CD4-positive, alpha-beta T cell (primary cell): ENCODE measurements at regions not wholly inside any gene's neighbourhood (a gene's known extent, or its start where the extent isn't known, plus 50 kb on each side); places are given as distances from the start of the nearest gene placed in this dataset.

ENCODE experiments used
- ATAC-seq: fragments of 200-7000 bp; cut with Tn5 transposase; one replicate; pipeline ENCODE4 v1.10.0; 2022; ENCODE audit warnings: mild to moderate bottlenecking; ENCODE audit not compliant: poor library complexity
- CTCF ChIA-PET: fragments of 350-600 bp; sonication (Branson Sonifier 250); formaldehyde crosslinking; loops from one replicate; lab custom pipeline; 2021; ENCODE audit warnings: antibody characterized with exemption, inconsistent platforms; lab: Charles Lee
- POLR2A ChIA-PET: fragments of 350-600 bp; sonication (Branson Sonifier 250); formaldehyde crosslinking; loops from one replicate; lab custom pipeline; 2021; ENCODE audit warnings: antibody characterized with exemption, inconsistent platforms; lab: Charles Lee
- DNase-seq, 14 experiments: peaks; one replicate each; pipeline ENCODE4 v3.0.0-alpha.2; 2013 to 2020; ENCODE audit warnings: mixed read lengths in 2 of 14
- H3K27ac ChIP-seq, 2 donors: one replicate each; pipeline versions ENCODE4 v1.5.1 to v1.7.0; 2013; ENCODE audit warnings: low read length in 2 of 2, low read depth in 1 of 2, mild to moderate bottlenecking in 1 of 2
- H3K27me3 ChIP-seq, 2 experiments: 1 replicate in 1 of 2; 2 replicates in 1 of 2; pipeline versions ENCODE4 v1.6.1 to v1.7.0; 2013; ENCODE audit warnings: low read length in 2 of 2, control low read depth in 1 of 2, mild to moderate bottlenecking in 1 of 2, moderate library complexity in 1 of 2; ENCODE audit not compliant: insufficient read depth in 2 of 2, control insufficient read depth in 1 of 2
- H3K36me3 ChIP-seq: one replicate; pipeline ENCODE4 v1.6.1; 2013; ENCODE audit warnings: low read length, control low read depth; ENCODE audit not compliant: insufficient read depth
- H3K4me1 ChIP-seq: one replicate; pipeline ENCODE4 v1.6.1; 2013; ENCODE audit warnings: low read length, control low read depth; ENCODE audit not compliant: insufficient read depth
- H3K4me3 ChIP-seq: one replicate; pipeline ENCODE4 v1.5.1; 2013; ENCODE audit warnings: mild to moderate bottlenecking, low read length, moderate library complexity
- H3K9me3 ChIP-seq, 2 experiments: 1 replicate in 1 of 2; 2 replicates in 1 of 2; pipeline versions ENCODE4 v1.6.1 to v1.7.0; 2013; ENCODE audit warnings: low read length in 2 of 2, mild to moderate bottlenecking in 2 of 2, control low read depth in 1 of 2, moderate library complexity in 1 of 2; ENCODE audit not compliant: control insufficient read depth in 1 of 2, insufficient read depth in 1 of 2
- H3K27ac Mint-ChIP-seq: one replicate; pipeline ENCODE4 v1.8.0; 2020; ENCODE audit warnings: mixed read lengths
- H3K27me3 Mint-ChIP-seq: one replicate; pipeline ENCODE4 v1.8.0; 2021; ENCODE audit warnings: mixed read lengths
- H3K36me3 Mint-ChIP-seq: one replicate; pipeline ENCODE4 v1.8.0; 2021; ENCODE audit warnings: low read depth, mixed read lengths
- H3K4me1 Mint-ChIP-seq: one replicate; pipeline ENCODE4 v1.8.0; 2021; ENCODE audit warnings: low read depth, mixed read lengths
- H3K4me3 Mint-ChIP-seq: one replicate; pipeline ENCODE4 v1.8.0; 2020; ENCODE audit warnings: mild to moderate bottlenecking, mixed read lengths
- H3K9me3 Mint-ChIP-seq: one replicate; pipeline ENCODE4 v1.8.0; 2020; ENCODE audit warnings: mixed read lengths
- CTCF ChIP-seq: fragments of 200-600 bp; IDR thresholded peaks from one replicate; pipeline ENCODE4 v1.8.0; 2022; ENCODE audit warnings: antibody characterized with exemption, mild to moderate bottlenecking
- intact Hi-C, 2 experiments: fragments of 100-400 bp; cut with DNase I in 1 of 2; cut with micrococcal nuclease in 1 of 2; formaldehyde crosslinking; loops; one replicate each; pipeline versions ENCODE4 v1.15.1 to v1.9.0; 2023 to 2025; cut with DNase I, micrococcal nuclease

- no peak overlapping the region for H3K4me3 ChIP-seq
- TF ChIP-seq CTCF: no peak
- ChIA-PET POLR2A (no interaction called here), CTCF (no interaction called here)
- Mint-ChIP-seq H3K4me1 (peaks cover under 1% of the 10 kb centered on the region), H3K36me3 (no peaks in the 10 kb centered on the region), H3K27ac (no peak overlapping the region), H3K9me3 (no peaks in the 10 kb centered on the region), H3K27me3 (peaks cover 21% of the 10 kb centered on the region), H3K4me3 (no peak overlapping the region)
- ATAC-seq: no peak
- H3K4me1 ChIP-seq: peaks cover 13% of the 10 kb centered on the region
- intact Hi-C loops: no loop called here
- no peak overlapping the region for H3K27ac ChIP-seq
- no peaks in the 10 kb centered on the region for H3K36me3 ChIP-seq
- H3K9me3 ChIP-seq: no peaks in the 10 kb centered on the region
- no peak for DNase-seq
- H3K27me3 ChIP-seq: no peaks in the 10 kb centered on the region
Measured at GRCh38 chr13:30840515-30840914, 65.6 kb upstream of the MEDAG start.

DNA sequence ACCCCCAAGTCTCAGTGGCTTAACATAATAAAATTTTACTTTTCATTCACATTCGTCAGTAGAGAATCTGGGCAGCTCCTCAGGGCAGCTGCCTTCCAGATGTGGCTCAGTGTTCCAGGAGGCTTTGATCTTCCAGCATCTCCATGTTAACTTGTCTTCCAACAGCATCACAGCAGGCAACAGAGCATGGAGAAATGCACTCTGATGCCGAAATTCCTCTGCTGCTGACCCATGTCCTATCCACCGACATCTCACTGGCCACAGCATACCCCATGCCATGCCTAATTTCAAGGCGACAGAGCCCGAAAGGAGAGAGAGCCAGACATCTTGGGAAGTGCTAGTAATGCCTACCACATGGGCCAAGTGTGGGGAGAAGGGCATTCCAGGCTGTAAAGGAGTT lies 64.9 kb upstream of the MEDAG start:
- Mint-ChIP-seq H3K27ac (no peak overlapping the region), H3K9me3 (no peaks in the 10 kb centered on the region), H3K4me3 (no peak overlapping the region), H3K36me3 (no peaks in the 10 kb centered on the region), H3K27me3 (peaks cover 14% of the 10 kb centered on the region), H3K4me1 (peaks cover 3% of the 10 kb centered on the region)
- H3K4me3 ChIP-seq: no peak overlapping the region
- H3K9me3 ChIP-seq: no peaks in the 10 kb centered on the region
- ATAC-seq (no peak), DNase-seq (no peak)
- H3K36me3 ChIP-seq: no peaks in the 10 kb centered on the region
- no peak overlapping the region for H3K27ac ChIP-seq
- peaks cover 19% of the 10 kb centered on the region for H3K4me1 ChIP-seq
- H3K27me3 ChIP-seq: no peaks in the 10 kb centered on the region
- intact Hi-C loops: no loop called here
- ChIA-PET CTCF (no interaction called here), POLR2A (no interaction called here)
- no peak for TF ChIP-seq CTCF

- H3K27me3 Mint-ChIP-seq: no peaks in the 10 kb centered on the region
- H3K27me3 ChIP-seq: no peaks in the 10 kb centered on the region
- POLR2A ChIA-PET: no interaction called here
- TF ChIP-seq CTCF: no peak
- peaks cover 26% of the 10 kb centered on the region for H3K4me1 ChIP-seq
- peaks cover 0 to 4% of the 10 kb centered on the region in 2 experiments for H3K9me3 ChIP-seq
- H3K27ac Mint-ChIP-seq: no peak overlapping the region
- H3K9me3 Mint-ChIP-seq: no peaks in the 10 kb centered on the region
- no peak overlapping the region for H3K4me3 ChIP-seq
- DNase-seq (no peak), ATAC-seq (no peak)
- CTCF ChIA-PET: no interaction called here
- intact Hi-C loops: no loop called here
- peaks cover 12% of the 10 kb centered on the region for H3K4me1 Mint-ChIP-seq
- H3K36me3 ChIP-seq: no peaks in the 10 kb centered on the region
- H3K36me3 Mint-ChIP-seq: no peaks in the 10 kb centered on the region
- no peak overlapping the region for H3K27ac ChIP-seq
- H3K4me3 Mint-ChIP-seq: no peak overlapping the region
Measured at GRCh38 chr13:30843548-30843947, 62.5 kb upstream of the MEDAG start.
